K562 (cell line): ENCODE measurements at regions not wholly inside any gene's neighbourhood (a gene's known extent, or its start where the extent isn't known, plus 50 kb on each side); places are given as distances from the start of the nearest gene placed in this dataset.

Experiments used
- ATF4 ChIP-seq: fragments of 450-650 bp; formaldehyde crosslinking; IDR thresholded peaks from 2 replicates; pipeline ENCODE4 v1.4.0; 2022; ENCODE audit warnings: mild to moderate bottlenecking, moderate library complexity
- CSDE1 ChIP-seq, 2 experiments: fragments of 450-650 bp; IDR thresholded peaks; 2 replicates each; pipeline ENCODE4 v1.6.1; 2016; ENCODE audit warnings: mild to moderate bottlenecking in 1 of 2
- CTCF ChIP-seq, 3 experiments: IDR thresholded peaks in 2 of 3; conservative IDR thresholded peaks in 1 of 3; 2 replicates each; pipeline ENCODE4 v1.5.1; 2011 to 2012; ENCODE audit warnings: low read length in 3 of 3, mild to moderate bottlenecking in 3 of 3, control low read depth in 2 of 3, improper control_type of control experiment in 1 of 3, inconsistent platforms in 1 of 3, low read depth in 1 of 3, mixed read lengths in 1 of 3, moderate library complexity in 1 of 3; ENCODE audit not compliant: insufficient read depth in 2 of 3
- FOXP1 ChIP-seq: sonication (generic); formaldehyde crosslinking; IDR thresholded peaks from 2 replicates; pipeline ENCODE4 v1.8.0; 2022; ENCODE audit warnings: mild to moderate bottlenecking, missing genetic modification reagents
- GTF2F1 ChIP-seq: IDR thresholded peaks from 2 replicates; pipeline ENCODE4 v1.6.1; 2011; ENCODE audit warnings: low read depth, low read length, improper control_type of control experiment
- MAX ChIP-seq: sonication (generic); formaldehyde crosslinking; IDR thresholded peaks from 2 replicates; pipeline ENCODE4 v1.9.0; 2022; ENCODE audit warnings: mild to moderate bottlenecking, missing genetic modification reagents
- POLR2AphosphoS2 ChIP-seq: IDR thresholded peaks from 2 replicates; pipeline ENCODE4 v1.6.1; 2012; ENCODE audit warnings: low read length, improper control_type of control experiment
- WHSC1 ChIP-seq: IDR thresholded peaks from one replicate; pipeline ENCODE4 v1.6.1; 2012; ENCODE audit warnings: low read length, control low read depth, inconsistent platforms

DNA sequence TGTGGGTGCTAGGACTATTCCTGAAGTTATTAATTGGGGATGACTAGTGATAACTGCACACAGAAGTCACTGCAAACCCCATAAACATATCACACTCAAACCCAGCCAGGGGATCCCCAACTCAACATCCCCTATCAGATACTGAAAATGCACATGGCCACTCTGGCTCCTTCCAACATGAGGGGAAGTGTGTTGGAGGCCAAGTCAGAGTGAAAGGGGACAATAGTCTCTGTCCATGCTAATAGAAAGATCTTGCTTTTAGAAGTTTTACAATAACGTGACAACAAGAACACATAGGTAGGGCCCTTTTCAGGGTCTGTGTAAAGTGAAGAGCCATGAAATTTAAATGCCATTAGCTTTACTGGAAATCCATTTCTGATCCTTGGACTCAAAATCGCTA, 98.8 kb upstream of the SEMA6A start:
- TF ChIP-seq CSDE1 (IDR thresholded peaks at IDR 0.05) (no peak), POLR2AphosphoS2 (no peak), FOXP1 (no peak), ATF4 (CRISPR knock-in tag) (no peak), MAX (CRISPR knock-in tag) (no peak), GTF2F1 (no peak), CTCF (IDR thresholded peaks at IDR 0.05 in 2 of 3, conservative IDR thresholded peaks at IDR 0.05 in 1 of 3; ENCODE audit: insufficient read depth in 2 of 3, low read depth in 1 of 3, low read length in 3 of 3) (no peak), WHSC1 (no peak)
